ENCODE measurements at regions not wholly inside any gene's neighbourhood (a gene's known extent, or its start where the extent isn't known, plus 50 kb on each side); places are given as distances from the start of the nearest gene placed in this dataset.

DNA sequence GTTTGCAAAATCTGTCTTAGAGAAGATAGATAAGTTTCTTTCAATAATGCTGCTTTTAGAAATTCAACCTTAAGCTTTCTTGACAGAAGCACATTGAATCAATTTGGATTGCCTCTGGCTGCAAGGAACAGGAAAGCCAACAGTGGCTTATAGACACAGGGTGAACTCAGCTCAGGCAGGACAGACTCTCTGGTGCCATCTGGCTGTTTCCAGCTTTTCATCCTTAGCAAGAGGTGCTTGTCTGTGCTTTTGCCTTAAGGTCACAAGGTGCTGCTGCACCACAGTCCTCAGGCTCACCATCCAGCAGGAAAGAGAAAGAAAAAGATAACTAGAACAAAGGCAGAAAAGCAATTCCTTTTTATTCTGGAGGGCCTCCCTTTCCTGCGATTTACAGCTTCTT lies 93.7 kb upstream of the ETS2 start:
- Histone ChIP-seq H3K36me3 (ENCODE audit: control insufficient read depth in 2 of 2, insufficient read depth in 1 of 2, low read length in 2 of 2) (no peaks in the 10 kb centered on the region), H3K4me3 (ENCODE audit: low read depth, low read length) (no peak overlapping the region), H3K9me3 (ENCODE audit: control insufficient read depth, insufficient read depth, low read depth, low read length) (no peaks in the 10 kb centered on the region), H3K27ac (ENCODE audit: extremely low read depth, low read depth, low read length) (no peak overlapping the region), H3K4me1 (ENCODE audit: control insufficient read depth, insufficient read depth, low read length) (no peaks in the 10 kb centered on the region)
- ChIA-PET CTCF (interaction anchor here (0.6 to 2.0 kb wide), 15 partner anchors 8 to 426 kb away, joined by 3 to 7 read pairs (median 3); no protein-coding TSS in a partner anchor), POLR2A (no interaction called here)
- no peak for TF ChIP-seq ZBTB17 (tag by site-specific recombination; IDR thresholded peaks at IDR 0.05)
- no peak for TF ChIP-seq ZNF132 (tag by site-specific recombination; IDR thresholded peaks at IDR 0.05; ENCODE audit: borderline replicate concordance)
- 0 out of 2 replicates have a peak, but pooled peaks have one; percentile 33 for TF ChIP-seq TRIM28 (IDR thresholded peaks at IDR 0.05; ENCODE audit: borderline replicate concordance, low read length)
- TF ChIP-seq, protein P1, sequence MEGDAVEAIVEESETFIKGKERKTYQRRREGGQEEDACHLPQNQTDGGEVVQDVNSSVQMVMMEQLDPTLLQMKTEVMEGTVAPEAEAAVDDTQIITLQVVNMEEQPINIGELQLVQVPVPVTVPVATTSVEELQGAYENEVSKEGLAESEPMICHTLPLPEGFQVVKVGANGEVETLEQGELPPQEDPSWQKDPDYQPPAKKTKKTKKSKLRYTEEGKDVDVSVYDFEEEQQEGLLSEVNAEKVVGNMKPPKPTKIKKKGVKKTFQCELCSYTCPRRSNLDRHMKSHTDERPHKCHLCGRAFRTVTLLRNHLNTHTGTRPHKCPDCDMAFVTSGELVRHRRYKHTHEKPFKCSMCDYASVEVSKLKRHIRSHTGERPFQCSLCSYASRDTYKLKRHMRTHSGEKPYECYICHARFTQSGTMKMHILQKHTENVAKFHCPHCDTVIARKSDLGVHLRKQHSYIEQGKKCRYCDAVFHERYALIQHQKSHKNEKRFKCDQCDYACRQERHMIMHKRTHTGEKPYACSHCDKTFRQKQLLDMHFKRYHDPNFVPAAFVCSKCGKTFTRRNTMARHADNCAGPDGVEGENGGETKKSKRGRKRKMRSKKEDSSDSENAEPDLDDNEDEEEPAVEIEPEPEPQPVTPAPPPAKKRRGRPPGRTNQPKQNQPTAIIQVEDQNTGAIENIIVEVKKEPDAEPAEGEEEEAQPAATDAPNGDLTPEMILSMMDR (tag by site-specific recombination; IDR thresholded peaks at IDR 0.05): peak; percentile 47

DNA sequence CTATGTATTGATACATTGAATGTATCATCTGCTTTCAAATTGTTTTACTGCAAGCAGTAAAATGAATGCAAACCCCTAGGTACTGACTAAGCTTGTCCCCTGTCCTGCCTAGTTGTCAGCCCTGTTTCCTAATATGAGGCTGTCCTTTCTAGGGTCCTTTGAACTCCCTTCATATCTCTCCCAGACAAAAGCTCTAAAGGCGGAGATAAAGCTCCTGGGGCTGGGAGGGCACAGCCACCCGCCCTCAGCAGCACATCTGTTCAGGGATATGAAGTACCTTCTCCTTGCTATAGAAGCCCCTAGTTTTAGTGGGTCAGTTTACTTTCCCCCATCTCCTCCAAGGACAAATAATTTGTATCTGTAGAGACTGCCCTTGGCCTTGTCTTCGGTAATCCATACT lies 93.1 kb upstream of the ETS2 start:
- ChIA-PET CTCF (interaction anchor here (0.6 to 2.0 kb wide), 8 partner anchors 8 to 457 kb away, joined by 3 to 7 read pairs (median 3); no protein-coding TSS in a partner anchor), POLR2A (no interaction called here)
- H3K27ac ChIP-seq (ENCODE audit: extremely low read depth, low read depth, low read length): no peak overlapping the region
- no peak overlapping the region for H3K4me3 ChIP-seq (ENCODE audit: low read depth, low read length)
- no peaks in the 10 kb centered on the region for H3K9me3 ChIP-seq (ENCODE audit: control insufficient read depth, insufficient read depth, low read depth, low read length)
- no peak for TF ChIP-seq ZNF555 (tag by site-specific recombination; conservative IDR thresholded peaks at IDR 0.05)
- TF ChIP-seq ZFP37 (tag by site-specific recombination; IDR thresholded peaks at IDR 0.05): no peak
- TF ChIP-seq ZNF792 (tag by site-specific recombination; IDR thresholded peaks at IDR 0.05): no peak
- no peak for TF ChIP-seq ZNF791 (tag by site-specific recombination; IDR thresholded peaks at IDR 0.05)
- no peak for TF ChIP-seq ZBTB1 (tag by site-specific recombination; IDR thresholded peaks at IDR 0.05)
- H3K36me3 ChIP-seq (ENCODE audit: control insufficient read depth in 2 of 2, insufficient read depth in 1 of 2, low read length in 2 of 2): no peaks in the 10 kb centered on the region
- no peaks in the 10 kb centered on the region for H3K4me1 ChIP-seq (ENCODE audit: control insufficient read depth, insufficient read depth, low read length)

- CTCF ChIA-PET: interaction anchor here (0.6 kb wide), 1 partner anchor 153 kb away, joined by 3 read pairs; no protein-coding TSS in a partner anchor
Observed at GRCh38 chr21:38714039-38714817, 91.5 kb upstream of the ETS2 start.

DNA sequence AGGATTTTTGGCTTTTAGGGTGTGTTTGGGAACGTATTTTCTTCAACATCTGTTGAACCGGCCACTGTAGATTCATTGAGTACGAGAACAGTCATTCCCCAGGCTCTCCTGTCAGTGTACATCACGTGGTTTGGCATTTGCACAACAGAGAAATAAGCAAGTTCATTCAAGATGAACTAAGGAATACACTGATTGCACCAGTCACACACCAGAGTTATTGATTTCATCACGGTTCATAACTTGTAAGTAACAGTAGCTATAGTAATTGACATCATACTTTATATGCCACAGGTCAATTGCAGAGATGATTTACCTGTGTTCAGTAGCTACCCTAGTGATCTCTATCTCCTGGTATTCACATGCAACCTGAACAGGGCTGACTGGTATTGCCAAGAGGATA lies 90.7 kb upstream of the ETS2 start:
- no peak overlapping the region for H3K4me3 ChIP-seq (ENCODE audit: low read depth, low read length)
- TF ChIP-seq ZNF2 (tag by site-specific recombination; IDR thresholded peaks at IDR 0.05) (no peak), SP7 (tag by site-specific recombination; IDR thresholded peaks at IDR 0.05) (no peak), ZNF670 (tag by site-specific recombination; IDR thresholded peaks at IDR 0.05; ENCODE audit: low read depth) (no peak), ZNF747 (tag by site-specific recombination; IDR thresholded peaks at IDR 0.05) (no peak), ZNF768 (tag by site-specific recombination; IDR thresholded peaks at IDR 0.05) (no peak), ZNF302 (tag by site-specific recombination; IDR thresholded peaks at IDR 0.05; ENCODE audit: low read depth) (no peak), ZNF623 (tag by site-specific recombination; IDR thresholded peaks at IDR 0.05) (no peak)
- TF ChIP-seq, protein P2, sequence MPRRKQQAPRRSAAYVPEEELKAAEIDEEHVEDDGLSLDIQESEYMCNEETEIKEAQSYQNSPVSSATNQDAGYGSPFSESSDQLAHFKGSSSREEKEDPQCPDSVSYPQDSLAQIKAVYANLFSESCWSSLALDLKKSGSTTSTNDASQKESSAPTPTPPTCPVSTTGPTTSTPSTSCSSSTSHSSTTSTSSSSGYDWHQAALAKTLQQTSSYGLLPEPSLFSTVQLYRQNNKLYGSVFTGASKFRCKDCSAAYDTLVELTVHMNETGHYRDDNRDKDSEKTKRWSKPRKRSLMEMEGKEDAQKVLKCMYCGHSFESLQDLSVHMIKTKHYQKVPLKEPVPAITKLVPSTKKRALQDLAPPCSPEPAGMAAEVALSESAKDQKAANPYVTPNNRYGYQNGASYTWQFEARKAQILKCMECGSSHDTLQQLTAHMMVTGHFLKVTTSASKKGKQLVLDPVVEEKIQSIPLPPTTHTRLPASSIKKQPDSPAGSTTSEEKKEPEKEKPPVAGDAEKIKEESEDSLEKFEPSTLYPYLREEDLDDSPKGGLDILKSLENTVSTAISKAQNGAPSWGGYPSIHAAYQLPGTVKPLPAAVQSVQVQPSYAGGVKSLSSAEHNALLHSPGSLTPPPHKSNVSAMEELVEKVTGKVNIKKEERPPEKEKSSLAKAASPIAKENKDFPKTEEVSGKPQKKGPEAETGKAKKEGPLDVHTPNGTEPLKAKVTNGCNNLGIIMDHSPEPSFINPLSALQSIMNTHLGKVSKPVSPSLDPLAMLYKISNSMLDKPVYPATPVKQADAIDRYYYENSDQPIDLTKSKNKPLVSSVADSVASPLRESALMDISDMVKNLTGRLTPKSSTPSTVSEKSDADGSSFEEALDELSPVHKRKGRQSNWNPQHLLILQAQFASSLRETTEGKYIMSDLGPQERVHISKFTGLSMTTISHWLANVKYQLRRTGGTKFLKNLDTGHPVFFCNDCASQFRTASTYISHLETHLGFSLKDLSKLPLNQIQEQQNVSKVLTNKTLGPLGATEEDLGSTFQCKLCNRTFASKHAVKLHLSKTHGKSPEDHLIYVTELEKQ (tag by site-specific recombination; IDR thresholded peaks at IDR 0.05; ENCODE audit: borderline replicate concordance): no peak
- H3K36me3 ChIP-seq (ENCODE audit: control insufficient read depth in 2 of 2, insufficient read depth in 1 of 2, low read length in 2 of 2): no peaks in the 10 kb centered on the region
- ChIA-PET POLR2A (no interaction called here), CTCF (interaction anchor here (0.6 kb wide), 2 partner anchors 45 to 152 kb away, joined by 3 read pairs; no protein-coding TSS in a partner anchor)
- H3K4me1 ChIP-seq (ENCODE audit: control insufficient read depth, insufficient read depth, low read length): no peaks in the 10 kb centered on the region
- no peaks in the 10 kb centered on the region for H3K9me3 ChIP-seq (ENCODE audit: control insufficient read depth, insufficient read depth, low read depth, low read length)
- no peak overlapping the region for H3K27ac ChIP-seq (ENCODE audit: extremely low read depth, low read depth, low read length)

More at GRCh38 chr21:38714039-38714817, 91.5 kb upstream of the ETS2 start:
- POLR2A ChIA-PET: no interaction called here
- no peaks in the 10 kb centered on the region for H3K36me3 ChIP-seq (ENCODE audit: control insufficient read depth in 2 of 2, insufficient read depth in 1 of 2, low read length in 2 of 2)
- no peaks in the 10 kb centered on the region for H3K9me3 ChIP-seq (ENCODE audit: control insufficient read depth, insufficient read depth, low read depth, low read length)
- no peak for TF ChIP-seq ZNF211 (tag by site-specific recombination; IDR thresholded peaks at IDR 0.05; ENCODE audit: low read depth)
- no peak for TF ChIP-seq HOXD13 (CRISPR knock-in tag; IDR thresholded peaks at IDR 0.05; ENCODE audit: borderline replicate concordance)
- TF ChIP-seq OSR2 (tag by site-specific recombination; IDR thresholded peaks at IDR 0.05): no peak
- TF ChIP-seq ZSCAN30 (tag by site-specific recombination; IDR thresholded peaks at IDR 0.05): no peak
- no peak for TF ChIP-seq ZNF423 (tag by site-specific recombination; IDR thresholded peaks at IDR 0.05)
- no peak for TF ChIP-seq ZNF560 (tag by site-specific recombination; IDR thresholded peaks at IDR 0.05; ENCODE audit: borderline replicate concordance)
- TF ChIP-seq ZNF248 (tag by site-specific recombination; IDR thresholded peaks at IDR 0.05): no peak
- no peak for TF ChIP-seq GFI1B (tag by site-specific recombination; IDR thresholded peaks at IDR 0.05)
- no peak for TF ChIP-seq IKZF3 (tag by site-specific recombination; IDR thresholded peaks at IDR 0.05)
- no peak for TF ChIP-seq ZNF23 (tag by site-specific recombination; IDR thresholded peaks at IDR 0.05; ENCODE audit: borderline replicate concordance)
- TF ChIP-seq KLF8 (tag by site-specific recombination; IDR thresholded peaks at IDR 0.05): no peak
- no peak for TF ChIP-seq ZNF311 (tag by site-specific recombination; IDR thresholded peaks at IDR 0.05; ENCODE audit: borderline replicate concordance)
- no peak for TF ChIP-seq ZBTB21 (tag by site-specific recombination; IDR thresholded peaks at IDR 0.05)
- TF ChIP-seq ZFP37 (tag by site-specific recombination; IDR thresholded peaks at IDR 0.05): no peak
- TF ChIP-seq ZNF239 (tag by site-specific recombination; IDR thresholded peaks at IDR 0.05): no peak
- TF ChIP-seq ZNF175 (tag by site-specific recombination; IDR thresholded peaks at IDR 0.05): no peak
- H3K4me1 ChIP-seq (ENCODE audit: control insufficient read depth, insufficient read depth, low read length): no peaks in the 10 kb centered on the region
- no peak overlapping the region for H3K4me3 ChIP-seq (ENCODE audit: low read depth, low read length)
- no peak overlapping the region for H3K27ac ChIP-seq (ENCODE audit: extremely low read depth, low read depth, low read length)
